Panc1 (cell line): ENCODE measurements at regions not wholly inside any gene's neighbourhood (a gene's known extent, or its start where the extent isn't known, plus 50 kb on each side); places are given as distances from the start of the nearest gene placed in this dataset.

Experiments
- ATAC-seq: fragments of 200-7000 bp; cut with Tn5 transposase; 2 replicates; pipeline ENCODE4 v1.9.1; 2020; ENCODE audit warnings: mild to moderate bottlenecking, moderate library complexity
- BruUV-seq: library from RNA; stranded (reverse); fragments of 400-500 nt; replicated peaks from 2 replicates; lab custom pipeline; 2021; lab: Mats Ljungman, UMichigan
- CTCF ChIA-PET: fragments of 300-600 bp; sonication (Branson Sonifier 250); formaldehyde crosslinking; loops from one replicate; lab custom pipeline; 2022; ENCODE audit warnings: antibody characterized with exemption; lab: Charles Lee
- POLR2A ChIA-PET: fragments of 300-600 bp; sonication (Branson Sonifier 250); formaldehyde crosslinking; loops from one replicate; lab custom pipeline; 2022; ENCODE audit warnings: antibody characterized with exemption; lab: Charles Lee
- DNase-seq: peaks from one replicate; pipeline ENCODE4 v3.0.0-alpha.2; 2010; ENCODE audit warnings: low read depth, low spot score
- H3K27ac ChIP-seq: 2 replicates; pipeline ENCODE4 v1.5.1; 2011; ENCODE audit warnings: mild to moderate bottlenecking, low read length, inconsistent platforms
- H3K27me3 ChIP-seq: fragments of 200-500 bp; sonication (Bioruptor generic); 2 replicates; pipeline ENCODE4 v1.6.0; 2014; ENCODE audit warnings: low read length, inconsistent platforms; ENCODE audit not compliant: control insufficient read depth, insufficient read depth
- H3K36me3 ChIP-seq: fragments of 200-500 bp; sonication (Bioruptor generic); 2 replicates; pipeline ENCODE4 v1.5.1; 2014; ENCODE audit warnings: inconsistent platforms, mild to moderate bottlenecking, low read length, moderate library complexity; ENCODE audit not compliant: control insufficient read depth, insufficient read depth
- H3K4me1 ChIP-seq: 2 replicates; pipeline ENCODE4 v1.5.1; 2011; ENCODE audit warnings: inconsistent platforms, mild to moderate bottlenecking, low read length, moderate library complexity; ENCODE audit not compliant: control insufficient read depth, insufficient read depth
- H3K4me3 ChIP-seq, 2 experiments: 2 replicates each; pipeline ENCODE4 v1.5.1; 2011 to 2012; ENCODE audit warnings: low read depth in 2 of 2, low read length in 2 of 2, mild to moderate bottlenecking in 2 of 2, inconsistent platforms in 1 of 2, moderate library complexity in 1 of 2
- H3K9me3 ChIP-seq: fragments of 200-500 bp; sonication (Bioruptor generic); 2 replicates; pipeline ENCODE4 v1.5.1; 2014; ENCODE audit warnings: low read depth, mild to moderate bottlenecking, inconsistent platforms, low read length, moderate library complexity; ENCODE audit not compliant: control insufficient read depth, insufficient read depth
- POLR2AphosphoS5 ChIP-seq: IDR thresholded peaks from 2 replicates; pipeline ENCODE4 v1.6.1; 2012; ENCODE audit warnings: mild to moderate bottlenecking, low read depth, low read length, moderate library complexity
- SIN3A ChIP-seq: IDR thresholded peaks from 2 replicates; pipeline ENCODE4 v1.6.1; 2012; ENCODE audit warnings: low read depth, mild to moderate bottlenecking, low read length, moderate library complexity, borderline replicate concordance; ENCODE audit not compliant: insufficient read depth
- TCF7L2 ChIP-seq: IDR thresholded peaks from 2 replicates; pipeline ENCODE4 v1.6.1; 2011; ENCODE audit warnings: mild to moderate bottlenecking, low read depth, low read length, inconsistent platforms
- in situ Hi-C: cut with HindIII; loops from 2 replicates; pipeline ENCODE4 v1.10.0; 2016; ENCODE audit warnings: low sequenced_read_pairs, low pct_unique_long_range_greater_than_20kb
- intact Hi-C: fragments of 100-400 bp; cut with micrococcal nuclease; formaldehyde crosslinking; loops from one replicate; pipeline ENCODE4 v1.10.0; 2022; ENCODE audit not compliant: unreplicated experiment
- TF ChIP-seq, protein P1 (sequence below): fragments of 450-650 bp; IDR thresholded peaks from 2 replicates; pipeline ENCODE4 v1.5.1; 2017; ENCODE audit warnings: mild to moderate bottlenecking
- TF ChIP-seq, protein P2 (sequence below), 2 experiments: IDR thresholded peaks; 2 replicates each; pipeline ENCODE4 v1.6.1; 2011 to 2012; ENCODE audit warnings: low read depth in 2 of 2, control low read depth in 1 of 2, low read length in 1 of 2, mild to moderate bottlenecking in 1 of 2, moderate library complexity in 1 of 2; ENCODE audit not compliant: insufficient read depth in 1 of 2

DNA sequence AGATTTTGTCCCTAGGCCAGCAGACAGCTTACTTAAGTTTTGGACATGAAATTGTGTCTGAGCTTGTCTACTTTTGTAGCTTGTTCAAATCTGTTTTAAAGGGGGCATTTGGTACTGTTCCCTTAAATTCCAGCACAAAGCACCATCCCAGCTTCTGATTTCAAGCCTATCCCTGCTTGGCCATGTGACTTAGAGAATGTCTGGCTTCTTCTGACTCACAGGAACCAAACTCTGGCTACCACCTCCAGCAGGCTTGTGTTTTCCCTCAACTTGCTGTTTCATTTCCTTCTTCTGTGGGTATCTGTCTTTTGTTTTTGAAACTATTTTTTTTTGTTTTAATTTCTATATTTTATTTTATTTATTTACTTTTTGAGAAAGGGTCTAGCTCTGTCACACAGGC is 97.9 kb upstream of the FZD8 start:
- no TSS peak for BruUV-seq
- no peaks in the 10 kb centered on the region; the same call in 1 of the 2 replicates for H3K27me3 ChIP-seq
- H3K4me3 ChIP-seq = no peak overlapping the region
- ChIA-PET CTCF (no interaction called here), POLR2A (no interaction called here)
- intact Hi-C loops = no loop called here
- no peak overlapping the region for H3K27ac ChIP-seq
- H3K36me3 ChIP-seq = no peaks in the 10 kb centered on the region
- ATAC-seq = no peak
- no peaks in the 10 kb centered on the region for H3K9me3 ChIP-seq
- no peak for DNase-seq
- H3K4me1 ChIP-seq = no peaks in the 10 kb centered on the region
- TF ChIP-seq SIN3A (no peak), POLR2AphosphoS5 (no peak), TCF7L2 (no peak)
- TF ChIP-seq, protein P1, sequence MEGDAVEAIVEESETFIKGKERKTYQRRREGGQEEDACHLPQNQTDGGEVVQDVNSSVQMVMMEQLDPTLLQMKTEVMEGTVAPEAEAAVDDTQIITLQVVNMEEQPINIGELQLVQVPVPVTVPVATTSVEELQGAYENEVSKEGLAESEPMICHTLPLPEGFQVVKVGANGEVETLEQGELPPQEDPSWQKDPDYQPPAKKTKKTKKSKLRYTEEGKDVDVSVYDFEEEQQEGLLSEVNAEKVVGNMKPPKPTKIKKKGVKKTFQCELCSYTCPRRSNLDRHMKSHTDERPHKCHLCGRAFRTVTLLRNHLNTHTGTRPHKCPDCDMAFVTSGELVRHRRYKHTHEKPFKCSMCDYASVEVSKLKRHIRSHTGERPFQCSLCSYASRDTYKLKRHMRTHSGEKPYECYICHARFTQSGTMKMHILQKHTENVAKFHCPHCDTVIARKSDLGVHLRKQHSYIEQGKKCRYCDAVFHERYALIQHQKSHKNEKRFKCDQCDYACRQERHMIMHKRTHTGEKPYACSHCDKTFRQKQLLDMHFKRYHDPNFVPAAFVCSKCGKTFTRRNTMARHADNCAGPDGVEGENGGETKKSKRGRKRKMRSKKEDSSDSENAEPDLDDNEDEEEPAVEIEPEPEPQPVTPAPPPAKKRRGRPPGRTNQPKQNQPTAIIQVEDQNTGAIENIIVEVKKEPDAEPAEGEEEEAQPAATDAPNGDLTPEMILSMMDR = no peak
- TF ChIP-seq, protein P2, sequence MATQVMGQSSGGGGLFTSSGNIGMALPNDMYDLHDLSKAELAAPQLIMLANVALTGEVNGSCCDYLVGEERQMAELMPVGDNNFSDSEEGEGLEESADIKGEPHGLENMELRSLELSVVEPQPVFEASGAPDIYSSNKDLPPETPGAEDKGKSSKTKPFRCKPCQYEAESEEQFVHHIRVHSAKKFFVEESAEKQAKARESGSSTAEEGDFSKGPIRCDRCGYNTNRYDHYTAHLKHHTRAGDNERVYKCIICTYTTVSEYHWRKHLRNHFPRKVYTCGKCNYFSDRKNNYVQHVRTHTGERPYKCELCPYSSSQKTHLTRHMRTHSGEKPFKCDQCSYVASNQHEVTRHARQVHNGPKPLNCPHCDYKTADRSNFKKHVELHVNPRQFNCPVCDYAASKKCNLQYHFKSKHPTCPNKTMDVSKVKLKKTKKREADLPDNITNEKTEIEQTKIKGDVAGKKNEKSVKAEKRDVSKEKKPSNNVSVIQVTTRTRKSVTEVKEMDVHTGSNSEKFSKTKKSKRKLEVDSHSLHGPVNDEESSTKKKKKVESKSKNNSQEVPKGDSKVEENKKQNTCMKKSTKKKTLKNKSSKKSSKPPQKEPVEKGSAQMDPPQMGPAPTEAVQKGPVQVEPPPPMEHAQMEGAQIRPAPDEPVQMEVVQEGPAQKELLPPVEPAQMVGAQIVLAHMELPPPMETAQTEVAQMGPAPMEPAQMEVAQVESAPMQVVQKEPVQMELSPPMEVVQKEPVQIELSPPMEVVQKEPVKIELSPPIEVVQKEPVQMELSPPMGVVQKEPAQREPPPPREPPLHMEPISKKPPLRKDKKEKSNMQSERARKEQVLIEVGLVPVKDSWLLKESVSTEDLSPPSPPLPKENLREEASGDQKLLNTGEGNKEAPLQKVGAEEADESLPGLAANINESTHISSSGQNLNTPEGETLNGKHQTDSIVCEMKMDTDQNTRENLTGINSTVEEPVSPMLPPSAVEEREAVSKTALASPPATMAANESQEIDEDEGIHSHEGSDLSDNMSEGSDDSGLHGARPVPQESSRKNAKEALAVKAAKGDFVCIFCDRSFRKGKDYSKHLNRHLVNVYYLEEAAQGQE (IDR thresholded peaks at IDR 0.05; ENCODE audit: insufficient read depth in 1 of 2, low read depth in 2 of 2, low read length in 1 of 2) = no peak
- in situ Hi-C loops = no loop called here

DNA sequence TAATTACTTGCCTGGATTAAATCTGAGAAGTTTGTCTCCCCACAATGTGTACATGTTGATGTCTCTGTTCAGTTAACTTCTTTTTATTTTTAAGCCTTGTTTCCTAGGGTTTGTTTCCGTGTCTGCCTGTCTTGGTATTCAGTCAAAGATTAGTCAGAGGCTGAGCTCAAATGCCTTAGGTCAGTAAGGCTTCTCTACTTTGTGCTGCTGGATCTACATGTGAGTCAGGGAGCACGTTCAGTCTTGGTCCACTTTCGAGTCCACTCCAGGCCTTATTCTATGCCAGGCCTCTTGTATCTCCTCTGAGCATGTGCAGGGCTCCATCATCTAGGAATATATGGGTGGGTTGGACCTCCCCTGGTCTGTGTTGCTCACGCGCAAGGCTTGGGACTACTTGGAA is 93.3 kb upstream of the FZD8 start:
- POLR2A ChIA-PET = no interaction called here
- Histone ChIP-seq H3K27me3 (no peaks in the 10 kb centered on the region), H3K27ac (no peak overlapping the region), H3K4me3 (no peak overlapping the region), H3K36me3 (no peaks in the 10 kb centered on the region), H3K4me1 (no peaks in the 10 kb centered on the region), H3K9me3 (no peaks in the 10 kb centered on the region)
- ATAC-seq = no peak
- no peak for DNase-seq
- CTCF ChIA-PET = no interaction called here
- BruUV-seq = no TSS peak
- no peak for TF ChIP-seq POLR2AphosphoS5
- TF ChIP-seq, protein P1 = no peak
- no peak for TF ChIP-seq TCF7L2
- TF ChIP-seq, protein P2 (IDR thresholded peaks at IDR 0.05; ENCODE audit: insufficient read depth in 1 of 2, low read depth in 2 of 2, low read length in 1 of 2) = no peak
- TF ChIP-seq SIN3A = no peak
- intact Hi-C loops (no loop called here), in situ Hi-C loops (no loop called here)
